Activated T-helper 2 cell treated with anti-CD3 and anti-CD28 coated beads, Interferon-gamma antibody, Interleukin-2, Interleukin-4, amounts not matched to agents 10 μg/mL and 5 μg/mL and 100 μg/mL, durations not matched to agents 14 hours and 24 hours and 36 hours (primary cell): ENCODE measurements at regions not wholly inside any gene's neighbourhood (a gene's known extent, or its start where the extent isn't known, plus 50 kb on each side); places are given as distances from the start of the nearest gene placed in this dataset.
"Not testable (repeated sequence)": the region's sequence is repeated elsewhere in the genome, so short reads cannot be mapped to it uniquely, and the experiment has no call there.

Source experiments
- DNase-seq: peaks from one replicate; pipeline ENCODE4 v3.0.0; 2021; ENCODE audit warnings: low spot score
- H3K27ac Mint-ChIP-seq: one replicate; pipeline ENCODE4 v1.8.0; 2021; ENCODE audit warnings: mixed read lengths
- H3K27me3 Mint-ChIP-seq: one replicate; pipeline ENCODE4 v1.8.0; 2021; ENCODE audit warnings: low read depth, mixed read lengths
- H3K36me3 Mint-ChIP-seq: one replicate; pipeline ENCODE4 v1.8.0; 2021; ENCODE audit warnings: low read depth, mixed read lengths
- H3K4me1 Mint-ChIP-seq: one replicate; pipeline ENCODE4 v1.8.0; 2021; ENCODE audit warnings: low read depth, mixed read lengths
- H3K4me3 Mint-ChIP-seq: one replicate; pipeline ENCODE4 v1.8.0; 2021; ENCODE audit warnings: low read depth, mild to moderate bottlenecking, moderate library complexity, mixed read lengths
- H3K9me3 Mint-ChIP-seq: one replicate; pipeline ENCODE4 v1.8.0; 2021; ENCODE audit warnings: mixed read lengths
- intact Hi-C: fragments of 100-400 bp; cut with micrococcal nuclease; formaldehyde crosslinking; loops from one replicate; pipeline ENCODE4 v1.15.1; 2023

GRCh38 chr11:122207505-122207904 lies 91.5 kb upstream of the BLID start:
- intact Hi-C loops = no loop called here
- H3K27me3 Mint-ChIP-seq = peaks cover 10% of the 10 kb centered on the region
- H3K9me3 Mint-ChIP-seq = no peaks in the 10 kb centered on the region
- H3K4me1 Mint-ChIP-seq = no peaks in the 10 kb centered on the region
- no peaks in the 10 kb centered on the region for H3K36me3 Mint-ChIP-seq
- H3K4me3 Mint-ChIP-seq = no peak overlapping the region
- no peak overlapping the region for H3K27ac Mint-ChIP-seq
- no peak for DNase-seq

- intact Hi-C loops = no loop called here
- no peak overlapping the region for H3K4me3 Mint-ChIP-seq
- H3K4me1 Mint-ChIP-seq = no peaks in the 10 kb centered on the region
- no peak for DNase-seq
- no peak overlapping the region for H3K27ac Mint-ChIP-seq
- H3K27me3 Mint-ChIP-seq = peaks cover 11% of the 10 kb centered on the region
- no peaks in the 10 kb centered on the region for H3K9me3 Mint-ChIP-seq
- H3K36me3 Mint-ChIP-seq = no peaks in the 10 kb centered on the region
Measured at GRCh38 chr11:122205036-122205435, 89.0 kb upstream of the BLID start.

- Mint-ChIP-seq H3K9me3 (no peaks in the 10 kb centered on the region), H3K4me1 (no peaks in the 10 kb centered on the region), H3K4me3 (no peak overlapping the region), H3K27me3 (peaks cover 11% of the 10 kb centered on the region), H3K27ac (no peak overlapping the region), H3K36me3 (no peaks in the 10 kb centered on the region)
- no peak for DNase-seq
- intact Hi-C loops = no loop called here
Measured at GRCh38 chr11:122204206-122204605, 88.2 kb upstream of the BLID start.

- H3K27ac Mint-ChIP-seq = no peak overlapping the region
- intact Hi-C loops = loop anchor here (1.0 kb wide), 1 partner anchor 547 kb away; no protein-coding TSS in a partner anchor
- peaks cover 11% of the 10 kb centered on the region for H3K27me3 Mint-ChIP-seq
- peak; percentile 20 for DNase-seq
- H3K9me3 Mint-ChIP-seq = no peaks in the 10 kb centered on the region
- H3K4me1 Mint-ChIP-seq = no peaks in the 10 kb centered on the region
- no peak overlapping the region for H3K4me3 Mint-ChIP-seq
- H3K36me3 Mint-ChIP-seq = no peaks in the 10 kb centered on the region
Measured at GRCh38 chr11:122202951-122203456, 87.0 kb upstream of the BLID start.

- no peak for DNase-seq
- no peaks in the 10 kb centered on the region for H3K36me3 Mint-ChIP-seq
- no peak overlapping the region for H3K27ac Mint-ChIP-seq
- intact Hi-C loops = no loop called here
- peaks cover 14% of the 10 kb centered on the region for H3K27me3 Mint-ChIP-seq
- H3K9me3 Mint-ChIP-seq = no peaks in the 10 kb centered on the region
- no peak overlapping the region for H3K4me3 Mint-ChIP-seq
- no peaks in the 10 kb centered on the region for H3K4me1 Mint-ChIP-seq
Measured at GRCh38 chr11:122202161-122202950, 86.3 kb upstream of the BLID start.

GRCh38 chr11:122201106-122201505 lies 85.1 kb upstream of the BLID start:
- intact Hi-C loops = no loop called here
- Mint-ChIP-seq H3K27me3 (peaks cover 13% of the 10 kb centered on the region), H3K9me3 (no peaks in the 10 kb centered on the region), H3K27ac (no peak overlapping the region), H3K36me3 (no peaks in the 10 kb centered on the region), H3K4me3 (no peak overlapping the region), H3K4me1 (no peaks in the 10 kb centered on the region)
- DNase-seq = no peak

GRCh38 chr11:122199661-122200060 lies 83.6 kb upstream of the BLID start:
- H3K4me1 Mint-ChIP-seq = no peaks in the 10 kb centered on the region
- DNase-seq = no peak
- no peak overlapping the region for H3K27ac Mint-ChIP-seq
- no peak overlapping the region for H3K4me3 Mint-ChIP-seq
- intact Hi-C loops = no loop called here
- H3K27me3 Mint-ChIP-seq = peaks cover 10% of the 10 kb centered on the region
- no peaks in the 10 kb centered on the region for H3K36me3 Mint-ChIP-seq
- H3K9me3 Mint-ChIP-seq = no peaks in the 10 kb centered on the region

GRCh38 chr11:122198291-122198983 lies 82.4 kb upstream of the BLID start:
- no peak overlapping the region for H3K4me3 Mint-ChIP-seq
- H3K36me3 Mint-ChIP-seq = no peaks in the 10 kb centered on the region
- intact Hi-C loops = no loop called here

GRCh38 chr11:122197066-122197987 lies 81.3 kb upstream of the BLID start:
- Mint-ChIP-seq H3K36me3 (no peaks in the 10 kb centered on the region), H3K27me3 (peaks cover 8% of the 10 kb centered on the region), H3K4me1 (peaks cover 3% of the 10 kb centered on the region), H3K9me3 (no peaks in the 10 kb centered on the region), H3K4me3 (no peak overlapping the region), H3K27ac (no peak overlapping the region)
- intact Hi-C loops = no loop called here
- no peak for DNase-seq

More at GRCh38 chr11:122198291-122198983, 82.4 kb upstream of the BLID start:
- Mint-ChIP-seq H3K9me3 (no peaks in the 10 kb centered on the region), H3K27ac (no peak overlapping the region), H3K4me1 (no peaks in the 10 kb centered on the region), H3K27me3 (peaks cover 12% of the 10 kb centered on the region)
- DNase-seq = no peak

- peaks cover 16% of the 10 kb centered on the region for H3K27me3 Mint-ChIP-seq
- H3K4me3 Mint-ChIP-seq = no peak overlapping the region
- no peak overlapping the region for H3K27ac Mint-ChIP-seq
- H3K9me3 Mint-ChIP-seq = no peaks in the 10 kb centered on the region
- H3K36me3 Mint-ChIP-seq = no peaks in the 10 kb centered on the region
- no peak for DNase-seq
- intact Hi-C loops = no loop called here
- H3K4me1 Mint-ChIP-seq = peaks cover 3% of the 10 kb centered on the region
Measured at GRCh38 chr11:122195790-122196189, 79.8 kb upstream of the BLID start.

- H3K4me3 Mint-ChIP-seq, H3K36me3 Mint-ChIP-seq, H3K27ac Mint-ChIP-seq, H3K9me3 Mint-ChIP-seq, intact Hi-C loops, DNase-seq, H3K4me1 Mint-ChIP-seq: not testable (repeated sequence)
- peaks cover 21% of the 10 kb centered on the region for H3K27me3 Mint-ChIP-seq
Measured at GRCh38 chr11:122193881-122194480, 78.0 kb upstream of the BLID start.

- DNase-seq = no peak
- Mint-ChIP-seq H3K27me3 (peaks cover 21% of the 10 kb centered on the region), H3K27ac (no peak overlapping the region), H3K4me3 (no peak overlapping the region), H3K4me1 (peaks cover 3% of the 10 kb centered on the region), H3K9me3 (no peaks in the 10 kb centered on the region), H3K36me3 (no peaks in the 10 kb centered on the region)
- intact Hi-C loops = no loop called here
Measured at GRCh38 chr11:122193457-122193856, 77.4 kb upstream of the BLID start.
